Caco-2 (cell line): ENCODE measurements at regions not wholly inside any gene's neighbourhood (a gene's known extent, or its start where the extent isn't known, plus 50 kb on each side); places are given as distances from the start of the nearest gene placed in this dataset.

Experiments used
- BruUV-seq: library from RNA; stranded (reverse); fragments of 400-500 nt; replicated peaks from 2 replicates; lab custom pipeline; 2021; lab: Mats Ljungman, UMichigan
- CTCF ChIA-PET: fragments of 300-600 bp; sonication (Branson Sonifier 250); formaldehyde crosslinking; loops from one replicate; lab custom pipeline; 2022; ENCODE audit warnings: antibody characterized with exemption; lab: Charles Lee
- POLR2A ChIA-PET: fragments of 300-600 bp; sonication (Branson Sonifier 250); formaldehyde crosslinking; loops from one replicate; lab custom pipeline; 2022; ENCODE audit warnings: antibody characterized with exemption; lab: Charles Lee
- DNase-seq, 2 experiments: peaks; one replicate each; pipeline versions ENCODE4 v3.0.0 to v3.0.0-alpha.2; 2020 to 2022
- H3K27me3 ChIP-seq: replicated peaks from 2 replicates; pipeline ENCODE4 v1.6.0; 2011; ENCODE audit warnings: low read length; ENCODE audit not compliant: control insufficient read depth, insufficient read depth
- H3K36me3 ChIP-seq: 2 replicates; pipeline ENCODE4 v1.5.1; 2011; ENCODE audit warnings: low read length; ENCODE audit not compliant: control insufficient read depth, insufficient read depth
- H3K4me1 ChIP-seq: fragments of 250-450 bp; sonication (Bioruptor Pico); 2 replicates; pipeline ENCODE4 v1.5.1; 2020; ENCODE audit warnings: mild to moderate bottlenecking
- H3K4me3 ChIP-seq: 2 replicates; pipeline ENCODE4 v1.5.1; 2011; ENCODE audit warnings: low read depth, mild to moderate bottlenecking, control low read depth, low read length
- H3K9me3 ChIP-seq: fragments of 250-450 bp; sonication (Bioruptor Pico); 2 replicates; pipeline ENCODE4 v1.5.1; 2020; ENCODE audit warnings: mild to moderate bottlenecking, moderate library complexity
- H3K27ac Mint-ChIP-seq: one replicate; pipeline ENCODE4 v1.8.0; 2022; ENCODE audit warnings: mixed read lengths; ENCODE audit not compliant: unreplicated experiment
- H3K27me3 Mint-ChIP-seq: one replicate; pipeline ENCODE4 v1.8.0; 2022; ENCODE audit warnings: mixed read lengths; ENCODE audit not compliant: insufficient read depth, unreplicated experiment
- H3K36me3 Mint-ChIP-seq: one replicate; pipeline ENCODE4 v1.8.0; 2022; ENCODE audit warnings: mild to moderate bottlenecking, mixed read lengths; ENCODE audit not compliant: insufficient read depth, unreplicated experiment
- H3K4me1 Mint-ChIP-seq: one replicate; pipeline ENCODE4 v1.8.0; 2022; ENCODE audit warnings: low read depth, mixed read lengths; ENCODE audit not compliant: unreplicated experiment
- H3K4me3 Mint-ChIP-seq: one replicate; pipeline ENCODE4 v1.8.0; 2022; ENCODE audit warnings: mild to moderate bottlenecking, moderate library complexity, mixed read lengths; ENCODE audit not compliant: unreplicated experiment
- H3K9me3 Mint-ChIP-seq: one replicate; pipeline ENCODE4 v1.8.0; 2022; ENCODE audit warnings: mixed read lengths; ENCODE audit not compliant: unreplicated experiment
- CTCF ChIP-seq, 2 experiments: fragments of 200-600 bp in 1 of 2; IDR thresholded peaks; 1 replicate in 1 of 2; 2 replicates in 1 of 2; pipeline versions ENCODE4 v1.5.1 to v1.8.0; 2011 to 2022; ENCODE audit warnings: antibody characterized with exemption in 1 of 2, control low read depth in 1 of 2, inconsistent platforms in 1 of 2, low read depth in 1 of 2, low read length in 1 of 2, mild to moderate bottlenecking in 1 of 2, moderate library complexity in 1 of 2; ENCODE audit not compliant: insufficient read depth in 1 of 2, severe bottlenecking in 1 of 2, unreplicated experiment in 1 of 2
- intact Hi-C: fragments of 100-400 bp; cut with micrococcal nuclease; formaldehyde crosslinking; loops from one replicate; pipeline ENCODE4 v1.10.0; 2022; ENCODE audit not compliant: unreplicated experiment

GRCh38 chr15:93389211-93389610, 300.2 kb upstream of the RGMA start:
- ChIA-PET CTCF (no interaction called here), POLR2A (no interaction called here)
- DNase-seq, result no peak
- Histone ChIP-seq H3K4me3 (no peak overlapping the region), H3K4me1 (no peaks in the 10 kb centered on the region), H3K27me3 (no peaks in the 10 kb centered on the region), H3K9me3 (no peaks in the 10 kb centered on the region), H3K36me3 (no peaks in the 10 kb centered on the region)
- peaks cover 4% of the 10 kb centered on the region for H3K27me3 Mint-ChIP-seq
- no peak for TF ChIP-seq CTCF (IDR thresholded peaks at IDR 0.05; ENCODE audit: insufficient read depth in 1 of 2, low read depth in 1 of 2, low read length in 1 of 2, severe bottlenecking in 1 of 2, unreplicated experiment in 1 of 2)
- intact Hi-C loops, result no loop called here
- peaks cover 9% of the 10 kb centered on the region for H3K9me3 Mint-ChIP-seq
- no peak overlapping the region for H3K4me3 Mint-ChIP-seq
- BruUV-seq, result no TSS peak
- H3K27ac Mint-ChIP-seq, result no peak overlapping the region
- no peaks in the 10 kb centered on the region for H3K36me3 Mint-ChIP-seq
- H3K4me1 Mint-ChIP-seq, result no peaks in the 10 kb centered on the region

- no TSS peak for BruUV-seq
- no peaks in the 10 kb centered on the region for H3K4me1 Mint-ChIP-seq
- H3K9me3 Mint-ChIP-seq, result no peaks in the 10 kb centered on the region
- CTCF ChIA-PET, result no interaction called here
- Histone ChIP-seq H3K9me3 (no peaks in the 10 kb centered on the region), H3K36me3 (no peaks in the 10 kb centered on the region), H3K4me1 (no peaks in the 10 kb centered on the region), H3K27me3 (no peaks in the 10 kb centered on the region), H3K4me3 (no peak overlapping the region)
- no peaks in the 10 kb centered on the region for H3K27me3 Mint-ChIP-seq
- no peak overlapping the region for H3K27ac Mint-ChIP-seq
- TF ChIP-seq CTCF (IDR thresholded peaks at IDR 0.05; ENCODE audit: insufficient read depth in 1 of 2, low read depth in 1 of 2, low read length in 1 of 2, severe bottlenecking in 1 of 2, unreplicated experiment in 1 of 2), result no peak
- POLR2A ChIA-PET, result no interaction called here
- no peak for DNase-seq
- intact Hi-C loops, result no loop called here
- H3K4me3 Mint-ChIP-seq, result no peak overlapping the region
- H3K36me3 Mint-ChIP-seq, result no peaks in the 10 kb centered on the region
Measured at GRCh38 chr15:93384886-93385285, 295.9 kb upstream of the RGMA start.

GRCh38 chr15:93382200-93382820, 293.3 kb upstream of the RGMA start:
- no TSS peak for BruUV-seq
- POLR2A ChIA-PET, result interaction anchor here (0.6 kb wide), 1 partner anchor 47 kb away, joined by 15 read pairs; no protein-coding TSS in a partner anchor

More at GRCh38 chr15:93382200-93382820, 293.3 kb upstream of the RGMA start:
- Mint-ChIP-seq H3K27ac (no peak overlapping the region), H3K27me3 (no peaks in the 10 kb centered on the region), H3K4me3 (no peak overlapping the region), H3K9me3 (no peaks in the 10 kb centered on the region), H3K4me1 (no peaks in the 10 kb centered on the region), H3K36me3 (no peaks in the 10 kb centered on the region)
- DNase-seq, result no peak
- no peak for TF ChIP-seq CTCF (IDR thresholded peaks at IDR 0.05; ENCODE audit: insufficient read depth in 1 of 2, low read depth in 1 of 2, low read length in 1 of 2, severe bottlenecking in 1 of 2, unreplicated experiment in 1 of 2)
- Histone ChIP-seq H3K36me3 (no peaks in the 10 kb centered on the region), H3K4me1 (no peaks in the 10 kb centered on the region), H3K27me3 (no peaks in the 10 kb centered on the region), H3K9me3 (no peaks in the 10 kb centered on the region), H3K4me3 (no peak overlapping the region)
- CTCF ChIA-PET, result no interaction called here
- intact Hi-C loops, result no loop called here
